ENCODE measurements at regions not wholly inside any gene's neighbourhood (a gene's known extent, or its start where the extent isn't known, plus 50 kb on each side); places are given as distances from the start of the nearest gene placed in this dataset.
"Not testable (repeated sequence)": the region's sequence is repeated elsewhere in the genome, so short reads cannot be mapped to it uniquely, and the experiment has no call there.

GRCh38 chr10:65042496-65042895, 1521.3 kb downstream of the REEP3 start:
- Histone ChIP-seq H3K79me2 (ENCODE audit: insufficient read depth, low read length) (no peaks in the 10 kb centered on the region), H3K9me2 (replicated peaks; ENCODE audit: insufficient read depth, low read length) (no peaks in the 10 kb centered on the region), H3K4me2 (ENCODE audit: low read depth, low read length, poor library complexity, severe bottlenecking) (no peak overlapping the region), H3K27ac (ENCODE audit: low read depth, low read length) (no peak overlapping the region), H3K27me3 (ENCODE audit: low read length) (no peaks in the 10 kb centered on the region), H3F3A (ENCODE audit: insufficient read depth) (no peaks in the 10 kb centered on the region), H3K36me3 (ENCODE audit: low read length) (no peaks in the 10 kb centered on the region), H4K20me1 (ENCODE audit: low read depth, low read length) (no peaks in the 10 kb centered on the region), H2AFZ (ENCODE audit: low read depth, low read length, severe bottlenecking) (no peak overlapping the region), H3K4me3 (ENCODE audit: insufficient read depth, low read length, poor library complexity, severe bottlenecking) (no peak overlapping the region), H3K9me3 (ENCODE audit: insufficient read depth, low read length) (no peaks in the 10 kb centered on the region), H3K9ac (ENCODE audit: low read length) (no peak overlapping the region)
- TF ChIP-seq EZH2phosphoT487 (conservative IDR thresholded peaks at IDR 0.05; ENCODE audit: low read length) (no peak), CTCF (IDR thresholded peaks at IDR 0.05; ENCODE audit: insufficient read depth, low read length, poor library complexity, severe bottlenecking) (no peak)

GRCh38 chr10:65046831-65047230, 1525.6 kb downstream of the REEP3 start:
- Histone ChIP-seq H3K9me2 (replicated peaks; ENCODE audit: insufficient read depth, low read length) (no peaks in the 10 kb centered on the region), H3K4me3 (ENCODE audit: insufficient read depth, low read length, poor library complexity, severe bottlenecking) (no peak overlapping the region), H3K36me3 (ENCODE audit: low read length) (no peaks in the 10 kb centered on the region), H3K9me3 (ENCODE audit: insufficient read depth, low read length) (no peaks in the 10 kb centered on the region), H3K79me2 (ENCODE audit: insufficient read depth, low read length) (no peaks in the 10 kb centered on the region), H4K20me1 (ENCODE audit: low read depth, low read length) (no peaks in the 10 kb centered on the region), H3K9ac (ENCODE audit: low read length) (no peak overlapping the region), H3K27ac (ENCODE audit: low read depth, low read length) (no peak overlapping the region), H3K27me3 (ENCODE audit: low read length) (no peaks in the 10 kb centered on the region), H2AFZ (ENCODE audit: low read depth, low read length, severe bottlenecking) (no peak overlapping the region), H3F3A (ENCODE audit: insufficient read depth) (no peaks in the 10 kb centered on the region), H3K4me2 (ENCODE audit: low read depth, low read length, poor library complexity, severe bottlenecking) (no peak overlapping the region)
- TF ChIP-seq EZH2phosphoT487 (conservative IDR thresholded peaks at IDR 0.05; ENCODE audit: low read length) (no peak), CTCF (IDR thresholded peaks at IDR 0.05; ENCODE audit: insufficient read depth, low read length, poor library complexity, severe bottlenecking) (no peak)

- H3K79me2 ChIP-seq (ENCODE audit: insufficient read depth, low read length); H3K27me3 ChIP-seq (ENCODE audit: low read length); H2AFZ ChIP-seq (ENCODE audit: low read depth, low read length, severe bottlenecking); H3F3A ChIP-seq (ENCODE audit: insufficient read depth); H3K4me3 ChIP-seq (ENCODE audit: insufficient read depth, low read length, poor library complexity, severe bottlenecking); H3K9ac ChIP-seq (ENCODE audit: low read length); H4K20me1 ChIP-seq (ENCODE audit: low read depth, low read length); H3K36me3 ChIP-seq (ENCODE audit: low read length); H3K27ac ChIP-seq (ENCODE audit: low read depth, low read length); H3K4me2 ChIP-seq (ENCODE audit: low read depth, low read length, poor library complexity, severe bottlenecking); H3K9me2 ChIP-seq (replicated peaks; ENCODE audit: insufficient read depth, low read length); H3K9me3 ChIP-seq (ENCODE audit: insufficient read depth, low read length): not testable (repeated sequence)
Measured at GRCh38 chr10:65052111-65052510, 1530.9 kb downstream of the REEP3 start.

- H3K4me2 ChIP-seq (ENCODE audit: low read depth, low read length, poor library complexity, severe bottlenecking); H4K20me1 ChIP-seq (ENCODE audit: low read depth, low read length); H3K9me3 ChIP-seq (ENCODE audit: insufficient read depth, low read length); H3K9me2 ChIP-seq (replicated peaks; ENCODE audit: insufficient read depth, low read length); H3K36me3 ChIP-seq (ENCODE audit: low read length); H3F3A ChIP-seq (ENCODE audit: insufficient read depth); H3K27me3 ChIP-seq (ENCODE audit: low read length); H3K4me3 ChIP-seq (ENCODE audit: insufficient read depth, low read length, poor library complexity, severe bottlenecking); H3K27ac ChIP-seq (ENCODE audit: low read depth, low read length); H3K79me2 ChIP-seq (ENCODE audit: insufficient read depth, low read length); H2AFZ ChIP-seq (ENCODE audit: low read depth, low read length, severe bottlenecking); H3K9ac ChIP-seq (ENCODE audit: low read length): not testable (repeated sequence)
Measured at GRCh38 chr10:65053397-65053796, 1532.2 kb downstream of the REEP3 start.

- not testable (repeated sequence) for H3F3A ChIP-seq (ENCODE audit: insufficient read depth); H4K20me1 ChIP-seq (ENCODE audit: low read depth, low read length); H3K9me2 ChIP-seq (replicated peaks; ENCODE audit: insufficient read depth, low read length); H3K27me3 ChIP-seq (ENCODE audit: low read length); H3K4me3 ChIP-seq (ENCODE audit: insufficient read depth, low read length, poor library complexity, severe bottlenecking); H3K79me2 ChIP-seq (ENCODE audit: insufficient read depth, low read length); H2AFZ ChIP-seq (ENCODE audit: low read depth, low read length, severe bottlenecking); H3K4me2 ChIP-seq (ENCODE audit: low read depth, low read length, poor library complexity, severe bottlenecking); H3K36me3 ChIP-seq (ENCODE audit: low read length); H3K9ac ChIP-seq (ENCODE audit: low read length); H3K27ac ChIP-seq (ENCODE audit: low read depth, low read length); H3K9me3 ChIP-seq (ENCODE audit: insufficient read depth, low read length)
Measured at GRCh38 chr10:65053831-65054351, 1532.7 kb downstream of the REEP3 start.

GRCh38 chr10:65054701-65055100, 1533.5 kb downstream of the REEP3 start:
- H3K27me3 ChIP-seq (ENCODE audit: low read length); H3K36me3 ChIP-seq (ENCODE audit: low read length); H3K4me2 ChIP-seq (ENCODE audit: low read depth, low read length, poor library complexity, severe bottlenecking); H3F3A ChIP-seq (ENCODE audit: insufficient read depth); H3K4me3 ChIP-seq (ENCODE audit: insufficient read depth, low read length, poor library complexity, severe bottlenecking); H3K9me3 ChIP-seq (ENCODE audit: insufficient read depth, low read length); H3K9ac ChIP-seq (ENCODE audit: low read length); H3K79me2 ChIP-seq (ENCODE audit: insufficient read depth, low read length); H4K20me1 ChIP-seq (ENCODE audit: low read depth, low read length); H3K9me2 ChIP-seq (replicated peaks; ENCODE audit: insufficient read depth, low read length); H3K27ac ChIP-seq (ENCODE audit: low read depth, low read length); H2AFZ ChIP-seq (ENCODE audit: low read depth, low read length, severe bottlenecking): not testable (repeated sequence)
